Neuron (in vitro differentiated cells): ENCODE measurements at regions not wholly inside any gene's neighbourhood (a gene's known extent, or its start where the extent isn't known, plus 50 kb on each side); places are given as distances from the start of the nearest gene placed in this dataset.
"Not testable (repeated sequence)": the region's sequence is repeated elsewhere in the genome, so short reads cannot be mapped to it uniquely, and the experiment has no call there.

Source experiments
- H2AFZ ChIP-seq: one replicate; pipeline ENCODE4 v1.6.1; 2013; ENCODE audit warnings: low read depth, mild to moderate bottlenecking, inconsistent platforms, low read length, moderate library complexity
- H3K27me3 ChIP-seq: one replicate; pipeline ENCODE4 v1.6.1; 2013; ENCODE audit warnings: low read length; ENCODE audit not compliant: insufficient read depth
- H3K36me3 ChIP-seq: one replicate; pipeline ENCODE4 v1.6.1; 2013; ENCODE audit warnings: low read length; ENCODE audit not compliant: insufficient read depth
- H3K4me1 ChIP-seq: one replicate; pipeline ENCODE4 v1.6.1; 2013; ENCODE audit warnings: low read length; ENCODE audit not compliant: insufficient read depth
- H3K4me3 ChIP-seq: 2 replicates; pipeline ENCODE4 v1.5.1; 2013; ENCODE audit warnings: mild to moderate bottlenecking, low read length, moderate library complexity
- H3K9me3 ChIP-seq: one replicate; pipeline ENCODE4 v1.6.1; 2013; ENCODE audit warnings: low read length

- not testable (repeated sequence) for H3K4me3 ChIP-seq, H3K4me1 ChIP-seq, H2AFZ ChIP-seq, H3K36me3 ChIP-seq, H3K27me3 ChIP-seq, H3K9me3 ChIP-seq
Observed at GRCh38 chr2:62616486-62616885, 89.0 kb upstream of the EHBP1 start.

GRCh38 chr2:62611854-62612253 is 93.7 kb upstream of the EHBP1 start:
- Histone ChIP-seq H3K9me3 (no peaks in the 10 kb centered on the region), H3K36me3 (no peaks in the 10 kb centered on the region), H3K4me3 (no peak overlapping the region), H3K4me1 (peaks cover 2% of the 10 kb centered on the region), H2AFZ (no peak overlapping the region), H3K27me3 (no peaks in the 10 kb centered on the region)

GRCh38 chr2:62605471-62605870 is 99.5 kb upstream of the TMEM17 start:
- not testable (repeated sequence) for H3K36me3 ChIP-seq, H3K4me1 ChIP-seq, H2AFZ ChIP-seq, H3K27me3 ChIP-seq, H3K9me3 ChIP-seq, H3K4me3 ChIP-seq

GRCh38 chr2:62604336-62604735 is 98.3 kb upstream of the TMEM17 start:
- H3K27me3 ChIP-seq, result no peaks in the 10 kb centered on the region
- H3K4me3 ChIP-seq, result no peak overlapping the region
- peaks cover 3% of the 10 kb centered on the region for H3K9me3 ChIP-seq
- H3K4me1 ChIP-seq, result no peaks in the 10 kb centered on the region
- no peaks in the 10 kb centered on the region for H3K36me3 ChIP-seq
- no peak overlapping the region for H2AFZ ChIP-seq

- H3K4me3 ChIP-seq, result no peak overlapping the region
- no peaks in the 10 kb centered on the region for H3K27me3 ChIP-seq
- peaks cover 3% of the 10 kb centered on the region for H3K9me3 ChIP-seq
- no peak overlapping the region for H2AFZ ChIP-seq
- no peaks in the 10 kb centered on the region for H3K4me1 ChIP-seq
- no peaks in the 10 kb centered on the region for H3K36me3 ChIP-seq
Observed at GRCh38 chr2:62603154-62603712, 97.2 kb upstream of the TMEM17 start.

- not testable (repeated sequence) for H3K4me1 ChIP-seq, H2AFZ ChIP-seq, H3K9me3 ChIP-seq, H3K4me3 ChIP-seq, H3K27me3 ChIP-seq, H3K36me3 ChIP-seq
Observed at GRCh38 chr2:62599674-62600410, 93.8 kb upstream of the TMEM17 start.

- Histone ChIP-seq H3K36me3 (no peaks in the 10 kb centered on the region), H3K4me3 (no peak overlapping the region), H2AFZ (no peak overlapping the region), H3K27me3 (no peaks in the 10 kb centered on the region), H3K9me3 (no peaks in the 10 kb centered on the region), H3K4me1 (peaks cover 5% of the 10 kb centered on the region)
Observed at GRCh38 chr2:62597323-62597722, 91.3 kb upstream of the TMEM17 start.

- Histone ChIP-seq H3K9me3 (no peaks in the 10 kb centered on the region), H3K36me3 (no peaks in the 10 kb centered on the region), H3K4me1 (peaks cover 5% of the 10 kb centered on the region), H2AFZ (no peak overlapping the region), H3K4me3 (no peak overlapping the region), H3K27me3 (no peaks in the 10 kb centered on the region)
Observed at GRCh38 chr2:62596061-62596921, 90.3 kb upstream of the TMEM17 start.

GRCh38 chr2:62595474-62595873 is 89.5 kb upstream of the TMEM17 start:
- H3K27me3 ChIP-seq, result no peaks in the 10 kb centered on the region
- no peak overlapping the region for H2AFZ ChIP-seq
- H3K4me3 ChIP-seq, result no peak overlapping the region
- peaks cover 5% of the 10 kb centered on the region for H3K4me1 ChIP-seq
- no peaks in the 10 kb centered on the region for H3K9me3 ChIP-seq
- H3K36me3 ChIP-seq, result no peaks in the 10 kb centered on the region

GRCh38 chr2:62593825-62594224 is 87.8 kb upstream of the TMEM17 start:
- Histone ChIP-seq H3K4me1 (peaks cover 5% of the 10 kb centered on the region), H3K36me3 (no peaks in the 10 kb centered on the region), H2AFZ (no peak overlapping the region), H3K9me3 (no peaks in the 10 kb centered on the region), H3K27me3 (no peaks in the 10 kb centered on the region), H3K4me3 (no peak overlapping the region)

GRCh38 chr2:62591491-62591890 is 85.5 kb upstream of the TMEM17 start:
- H2AFZ ChIP-seq, result no peak overlapping the region
- H3K4me3 ChIP-seq, result no peak overlapping the region
- H3K9me3 ChIP-seq, result peaks cover 3% of the 10 kb centered on the region
- H3K4me1 ChIP-seq, result peaks cover 5% of the 10 kb centered on the region
- no peaks in the 10 kb centered on the region for H3K27me3 ChIP-seq
- no peaks in the 10 kb centered on the region for H3K36me3 ChIP-seq

GRCh38 chr2:62589691-62590356 is 83.8 kb upstream of the TMEM17 start:
- Histone ChIP-seq H3K4me3 (no peak overlapping the region), H2AFZ (peak overlapping the region; percentile 14), H3K36me3 (no peaks in the 10 kb centered on the region), H3K4me1 (no peaks in the 10 kb centered on the region), H3K9me3 (peaks cover 3% of the 10 kb centered on the region), H3K27me3 (no peaks in the 10 kb centered on the region)

- Histone ChIP-seq H2AFZ (no peak overlapping the region), H3K27me3 (no peaks in the 10 kb centered on the region), H3K4me1 (no peaks in the 10 kb centered on the region), H3K4me3 (no peak overlapping the region), H3K36me3 (no peaks in the 10 kb centered on the region), H3K9me3 (peaks cover 3% of the 10 kb centered on the region)
Observed at GRCh38 chr2:62587592-62587991, 81.6 kb upstream of the TMEM17 start.
